Smooth muscle cell (in vitro differentiated cells): ENCODE measurements at regions not wholly inside any gene's neighbourhood (a gene's known extent, or its start where the extent isn't known, plus 50 kb on each side); places are given as distances from the start of the nearest gene placed in this dataset. TPM values are rescaled to one million over a fixed set of nuclear protein-coding genes. Genes with fewer than 3 reads are reported as not detected.

ENCODE experiments used
- DNase-seq: peaks from one replicate; lab custom pipeline; 2025; ENCODE audit not compliant: unreplicated experiment; lab: John Stamatoyannopoulos, UW
- H2AFZ ChIP-seq: fragments of 200-600 bp; sonication (generic); 2 replicates; pipeline ENCODE4 v1.6.0; 2016; ENCODE audit warnings: antibody characterized with exemption, low read depth, mild to moderate bottlenecking
- H3F3A ChIP-seq: fragments of 200-600 bp; sonication (generic); 2 replicates; pipeline ENCODE4 v1.6.0; 2017; ENCODE audit warnings: antibody characterized with exemption, low read depth
- H3K27ac ChIP-seq: fragments of 200-600 bp; sonication (generic); 2 replicates; pipeline ENCODE4 v1.5.1; 2016; ENCODE audit warnings: low read depth, mild to moderate bottlenecking
- H3K27me3 ChIP-seq: fragments of 200-600 bp; sonication (generic); 2 replicates; pipeline ENCODE4 v1.6.1; 2016; ENCODE audit warnings: low read depth, mild to moderate bottlenecking
- H3K36me3 ChIP-seq: fragments of 200-600 bp; sonication (generic); 2 replicates; pipeline ENCODE4 v1.5.1; 2016; ENCODE audit warnings: low read depth
- H3K4me1 ChIP-seq: fragments of 200-600 bp; sonication (generic); 2 replicates; pipeline ENCODE4 v1.5.1; 2016; ENCODE audit warnings: low read depth
- H3K4me2 ChIP-seq: fragments of 200-600 bp; sonication (generic); 2 replicates; pipeline ENCODE4 v1.6.0; 2016; ENCODE audit warnings: mild to moderate bottlenecking
- H3K4me3 ChIP-seq: fragments of 200-600 bp; sonication (generic); 2 replicates; pipeline ENCODE4 v1.5.1; 2016; ENCODE audit warnings: mild to moderate bottlenecking
- H3K79me2 ChIP-seq: fragments of 200-600 bp; sonication (generic); 2 replicates; pipeline ENCODE4 v1.6.0; 2016; ENCODE audit warnings: low read depth, mild to moderate bottlenecking
- H3K9ac ChIP-seq: fragments of 200-600 bp; sonication (generic); 2 replicates; pipeline ENCODE4 v1.6.0; 2016; ENCODE audit warnings: low read depth
- H3K9me3 ChIP-seq: fragments of 200-600 bp; sonication (generic); replicated peaks from 2 replicates; pipeline ENCODE4 v1.5.1; 2016; ENCODE audit warnings: low read depth
- H4K20me1 ChIP-seq: fragments of 200-600 bp; sonication (generic); 2 replicates; pipeline ENCODE4 v1.6.0; 2016; ENCODE audit warnings: low read depth
- CTCF ChIP-seq: fragments of 200-600 bp; sonication (generic); IDR thresholded peaks from 2 replicates; pipeline ENCODE4 v1.5.1; 2017; ENCODE audit warnings: borderline replicate concordance, mild to moderate bottlenecking, antibody characterized with exemption; ENCODE audit not compliant: insufficient read depth, poor library complexity, severe bottlenecking
- WGBS: methylation state at CpG from one replicate; pipeline ENCODE4 v1.1.7; 2016; ENCODE audit warnings: low lambda C conversion rate; 5-methylcytosine and 5-hydroxymethylcytosine counted together
- small RNA-seq: library from RNA; depleted of rRNA; stranded (forward); fragments of <200 nt; gene quantifications from one replicate; pipeline ENCODE3, GENCODE V24; 2014

GRCh38 chr12:45148619-45149018 is 67.3 kb upstream of the ANO6 start:
- H3K79me2 ChIP-seq = no peaks in the 10 kb centered on the region
- H3K36me3 ChIP-seq = no peaks in the 10 kb centered on the region
- H3F3A ChIP-seq = no peaks in the 10 kb centered on the region
- H4K20me1 ChIP-seq = no peaks in the 10 kb centered on the region
- TF ChIP-seq CTCF = no peak
- H3K9me3 ChIP-seq = no peaks in the 10 kb centered on the region
- no peak overlapping the region for H3K4me3 ChIP-seq
- H3K27ac ChIP-seq = no peak overlapping the region
- no peaks in the 10 kb centered on the region for H3K27me3 ChIP-seq
- H3K4me1 ChIP-seq = no peaks in the 10 kb centered on the region
- no peak for DNase-seq
- no peak overlapping the region for H3K4me2 ChIP-seq
- WGBS = 99% methylated on average over 3 of the region's 3 CpGs
- H3K9ac ChIP-seq = no peak overlapping the region
- H2AFZ ChIP-seq = no peak overlapping the region

GRCh38 chr12:45165284-45165683 is 50.6 kb upstream of the ANO6 start:
- Histone ChIP-seq H3K27ac (no peak overlapping the region), H3K79me2 (no peaks in the 10 kb centered on the region), H3K4me3 (no peak overlapping the region), H3K4me2 (no peak overlapping the region), H3K9me3 (no peaks in the 10 kb centered on the region), H3K9ac (no peak overlapping the region), H4K20me1 (no peaks in the 10 kb centered on the region), H3K36me3 (no peaks in the 10 kb centered on the region), H3K27me3 (no peaks in the 10 kb centered on the region), H2AFZ (no peak overlapping the region), H3K4me1 (no peaks in the 10 kb centered on the region), H3F3A (no peaks in the 10 kb centered on the region)
- no peak for DNase-seq
- TF ChIP-seq CTCF = no peak
- WGBS = 94% methylated on average over 1 of the region's 1 CpG

- Histone ChIP-seq H3K36me3 (no peaks in the 10 kb centered on the region), H3K9ac (no peak overlapping the region), H3K9me3 (no peaks in the 10 kb centered on the region), H3K4me2 (no peak overlapping the region), H3K4me1 (no peaks in the 10 kb centered on the region), H3K79me2 (no peaks in the 10 kb centered on the region), H3K27me3 (no peaks in the 10 kb centered on the region), H3F3A (no peaks in the 10 kb centered on the region), H4K20me1 (no peaks in the 10 kb centered on the region), H3K4me3 (no peak overlapping the region), H3K27ac (no peak overlapping the region), H2AFZ (no peak overlapping the region)
- TF ChIP-seq CTCF = no peak
- DNase-seq = no peak
Observed at GRCh38 chr12:45166056-45166455, 49.8 kb upstream of the ANO6 start.

Small RNA genes lying in the stretch of these regions (small RNA-seq; reads per million reads assigned to genes)
- gene RNA5SP361 = not detected
